ENCODE measurements at regions not wholly inside any gene's neighbourhood (a gene's known extent, or its start where the extent isn't known, plus 50 kb on each side); places are given as distances from the start of the nearest gene placed in this dataset.

DNA sequence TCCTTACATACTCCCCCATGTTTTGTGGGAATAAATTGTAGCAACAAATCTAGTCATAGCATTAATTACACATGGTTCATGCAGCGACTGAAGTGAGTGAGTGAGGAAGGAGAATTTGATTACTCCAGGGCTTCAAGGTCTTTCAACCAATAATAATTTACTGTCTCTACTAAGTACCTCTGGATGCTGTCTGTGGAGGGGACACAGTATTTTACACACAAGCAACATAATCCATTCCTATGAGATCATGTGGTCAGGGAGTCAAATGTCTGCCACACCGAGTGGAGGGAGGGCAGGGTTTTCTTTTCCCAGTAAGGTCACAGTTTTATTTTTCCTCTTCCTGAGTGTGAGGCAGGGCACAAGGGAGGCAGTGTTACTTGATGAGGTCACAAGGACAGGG, 334.7 kb upstream of the CELF4 start:
- no peak for TF ChIP-seq POLR2A (IDR thresholded peaks at IDR 0.05)
- TF ChIP-seq, protein P1, sequence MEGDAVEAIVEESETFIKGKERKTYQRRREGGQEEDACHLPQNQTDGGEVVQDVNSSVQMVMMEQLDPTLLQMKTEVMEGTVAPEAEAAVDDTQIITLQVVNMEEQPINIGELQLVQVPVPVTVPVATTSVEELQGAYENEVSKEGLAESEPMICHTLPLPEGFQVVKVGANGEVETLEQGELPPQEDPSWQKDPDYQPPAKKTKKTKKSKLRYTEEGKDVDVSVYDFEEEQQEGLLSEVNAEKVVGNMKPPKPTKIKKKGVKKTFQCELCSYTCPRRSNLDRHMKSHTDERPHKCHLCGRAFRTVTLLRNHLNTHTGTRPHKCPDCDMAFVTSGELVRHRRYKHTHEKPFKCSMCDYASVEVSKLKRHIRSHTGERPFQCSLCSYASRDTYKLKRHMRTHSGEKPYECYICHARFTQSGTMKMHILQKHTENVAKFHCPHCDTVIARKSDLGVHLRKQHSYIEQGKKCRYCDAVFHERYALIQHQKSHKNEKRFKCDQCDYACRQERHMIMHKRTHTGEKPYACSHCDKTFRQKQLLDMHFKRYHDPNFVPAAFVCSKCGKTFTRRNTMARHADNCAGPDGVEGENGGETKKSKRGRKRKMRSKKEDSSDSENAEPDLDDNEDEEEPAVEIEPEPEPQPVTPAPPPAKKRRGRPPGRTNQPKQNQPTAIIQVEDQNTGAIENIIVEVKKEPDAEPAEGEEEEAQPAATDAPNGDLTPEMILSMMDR (IDR thresholded peaks at IDR 0.05): no peak

All from Peyer's patch (tissue), 4 donors.